ENCODE measurements at regions not wholly inside any gene's neighbourhood (a gene's known extent, or its start where the extent isn't known, plus 50 kb on each side); places are given as distances from the start of the nearest gene placed in this dataset.
A peak's percentile ranks its signal among the peaks of the same experiment; 100 is the strongest.
"Not testable (repeated sequence)": the region's sequence is repeated elsewhere in the genome, so short reads cannot be mapped to it uniquely, and the experiment has no call there.

DNA sequence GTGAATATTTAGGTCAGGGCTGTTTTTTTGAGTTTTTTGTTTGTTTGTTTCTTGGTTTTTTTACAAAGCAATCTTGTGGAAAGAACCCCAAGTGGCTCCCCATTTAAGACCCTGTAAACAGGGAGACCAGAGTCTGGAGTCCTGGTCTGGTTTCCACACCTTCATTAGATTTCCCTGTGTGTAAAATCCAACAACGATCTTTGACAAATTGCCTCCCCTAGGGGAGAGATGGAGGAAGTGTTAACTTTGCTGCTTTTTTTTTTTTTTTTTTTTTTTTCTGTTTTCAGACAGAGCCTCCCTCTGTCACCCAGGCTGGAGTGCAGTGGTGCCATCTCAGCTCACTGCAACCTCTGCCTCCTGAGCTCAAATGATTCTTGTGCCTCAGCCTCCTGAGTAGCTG is 77.4 kb downstream of the ART5 start:
- not testable (repeated sequence) for TF ChIP-seq EZH2phosphoT487 (IDR thresholded peaks at IDR 0.05)
- TF ChIP-seq, protein P1, sequence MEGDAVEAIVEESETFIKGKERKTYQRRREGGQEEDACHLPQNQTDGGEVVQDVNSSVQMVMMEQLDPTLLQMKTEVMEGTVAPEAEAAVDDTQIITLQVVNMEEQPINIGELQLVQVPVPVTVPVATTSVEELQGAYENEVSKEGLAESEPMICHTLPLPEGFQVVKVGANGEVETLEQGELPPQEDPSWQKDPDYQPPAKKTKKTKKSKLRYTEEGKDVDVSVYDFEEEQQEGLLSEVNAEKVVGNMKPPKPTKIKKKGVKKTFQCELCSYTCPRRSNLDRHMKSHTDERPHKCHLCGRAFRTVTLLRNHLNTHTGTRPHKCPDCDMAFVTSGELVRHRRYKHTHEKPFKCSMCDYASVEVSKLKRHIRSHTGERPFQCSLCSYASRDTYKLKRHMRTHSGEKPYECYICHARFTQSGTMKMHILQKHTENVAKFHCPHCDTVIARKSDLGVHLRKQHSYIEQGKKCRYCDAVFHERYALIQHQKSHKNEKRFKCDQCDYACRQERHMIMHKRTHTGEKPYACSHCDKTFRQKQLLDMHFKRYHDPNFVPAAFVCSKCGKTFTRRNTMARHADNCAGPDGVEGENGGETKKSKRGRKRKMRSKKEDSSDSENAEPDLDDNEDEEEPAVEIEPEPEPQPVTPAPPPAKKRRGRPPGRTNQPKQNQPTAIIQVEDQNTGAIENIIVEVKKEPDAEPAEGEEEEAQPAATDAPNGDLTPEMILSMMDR (IDR thresholded peaks at IDR 0.05), result peak; percentile 53
